Spleen (tissue), 11 donors: ENCODE measurements at regions not wholly inside any gene's neighbourhood (a gene's known extent, or its start where the extent isn't known, plus 50 kb on each side); places are given as distances from the start of the nearest gene placed in this dataset.

Experiments used
- DNase-seq: peaks from one replicate; pipeline ENCODE4 v3.0.0-alpha.2; 2020
- H3K27ac ChIP-seq, 8 donors: fragments of 200-600 bp; sonication (generic) in 7 of 8; 1 replicate in 4 of 8; 2 replicates in 4 of 8; pipeline versions ENCODE4 v1.5.0 to v1.8.0; 2016 to 2021; ENCODE audit warnings: inconsistent platforms in 4 of 8, mild to moderate bottlenecking in 4 of 8, moderate library complexity in 1 of 8
- H3K27me3 ChIP-seq, 7 donors: fragments of 200-600 bp; sonication (generic) in 6 of 7; replicated peaks in 1 of 7; 1 replicate in 4 of 7; 2 replicates in 3 of 7; pipeline versions ENCODE4 v1.5.0 to v1.8.0; 2016 to 2021; ENCODE audit warnings: inconsistent platforms in 3 of 7, mild to moderate bottlenecking in 1 of 7
- H3K36me3 ChIP-seq, 6 donors: fragments of 200-600 bp; sonication (generic) in 5 of 6; 1 replicate in 4 of 6; 2 replicates in 2 of 6; pipeline versions ENCODE4 v1.5.0 to v1.8.0; 2016 to 2021; ENCODE audit warnings: inconsistent platforms in 2 of 6
- H3K4me1 ChIP-seq, 6 donors: fragments of 200-600 bp; sonication (generic) in 5 of 6; 1 replicate in 3 of 6; 2 replicates in 3 of 6; pipeline versions ENCODE4 v1.5.0 to v1.8.0; 2016 to 2021; ENCODE audit warnings: inconsistent platforms in 3 of 6
- H3K4me3 ChIP-seq, 8 donors: fragments of 200-600 bp; sonication (generic) in 7 of 8; 1 replicate in 4 of 8; 2 replicates in 4 of 8; pipeline versions ENCODE4 v1.5.0 to v1.8.0; 2016 to 2021; ENCODE audit warnings: inconsistent platforms in 4 of 8, mild to moderate bottlenecking in 4 of 8, moderate library complexity in 2 of 8
- H3K9me3 ChIP-seq, 8 donors: fragments of 200-600 bp; sonication (generic) in 7 of 8; 1 replicate in 4 of 8; 2 replicates in 4 of 8; pipeline versions ENCODE4 v1.5.0 to v1.8.0; 2016 to 2021; ENCODE audit warnings: inconsistent platforms in 4 of 8
- POLR2A ChIP-seq, 3 donors: fragments of 450-650 bp; IDR thresholded peaks; one replicate each; pipeline ENCODE4 v1.5.1; 2017; ENCODE audit warnings: antibody characterized with exemption in 3 of 3, mild to moderate bottlenecking in 1 of 3
- POLR2AphosphoS5 ChIP-seq, 3 donors: sonication (generic); formaldehyde crosslinking; IDR thresholded peaks; one replicate each; pipeline ENCODE4 v1.5.1; 2017; ENCODE audit warnings: antibody characterized with exemption in 3 of 3
- WGBS, 5 donors: extraction: QIAGEN DNeasy Blood & Tissue Kit in 3 of 5; methylation state at CpG; one replicate each; pipeline versions ENCODE4 v1.1.5 to v1.1.7; 2013 to 2018; 5-methylcytosine and 5-hydroxymethylcytosine counted together
- intact Hi-C: fragments of 100-400 bp; cut with DNase I; formaldehyde crosslinking; loops from one replicate; pipeline ENCODE4 v1.15.0; 2023; ENCODE audit warnings: low total_unique reads
- TF ChIP-seq, protein P1 (sequence below), 11 experiments: fragments of 200-600 bp in 7 of 11; fragments of 450-650 bp in 4 of 11; sonication (generic) in 4 of 11; IDR thresholded peaks in 8 of 11; conservative IDR thresholded peaks in 3 of 11; 1 replicate in 7 of 11; 2 replicates in 4 of 11; pipeline versions ENCODE4 v1.4.0 to v1.8.0; 2016 to 2021; ENCODE audit warnings: antibody characterized with exemption in 11 of 11, inconsistent platforms in 4 of 11, mild to moderate bottlenecking in 1 of 11
- donor health status: healthy with polysubstance abuse.
- donor health status: DM: no; HTN: no; CAD: no; lungs with moderate emphysema.
- donor health status: DM: no; HTN: no; CAD: no.
- donor health status: Bipolar disorder and iron deficiency.
- donor health status: healthy.
- donor health status: DM: no; HTN: no; CAD: no.
- donor health status: DM: yes; HTN: yes; CAD: no.

DNA sequence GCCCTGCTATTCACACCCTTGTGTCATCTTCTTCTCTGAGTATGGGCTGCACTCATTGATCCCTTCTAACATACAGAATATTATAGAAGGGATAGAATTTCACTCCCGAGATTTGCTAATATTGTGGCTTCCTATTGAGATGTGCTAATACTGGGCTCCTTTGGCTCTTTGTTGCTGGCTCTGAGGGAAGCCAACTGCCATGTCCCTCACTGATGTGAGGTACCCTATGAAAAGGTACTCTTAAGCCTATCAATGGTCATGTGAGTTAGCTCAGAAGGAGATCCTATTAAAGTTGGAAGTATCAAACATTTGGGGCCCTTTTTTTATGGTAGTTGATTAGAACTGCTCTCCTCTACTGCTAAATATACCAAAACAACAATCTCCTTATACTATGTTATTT, 665.2 kb upstream of the ZWINT start:
- Histone ChIP-seq H3K36me3 (no peaks in the 10 kb centered on the region), H3K27me3 (no peaks in the 10 kb centered on the region), H3K4me1 (no peaks in the 10 kb centered on the region), H3K27ac (no peak overlapping the region), H3K4me3 (no peak overlapping the region), H3K9me3 (peaks cover 3 to 24% (median 16%) of the 10 kb centered on the region in 8 donors)
- WGBS, 5 donors, result 78 to 100% (median 89%) methylated on average over 1 of the region's 1 CpG
- intact Hi-C loops, result no loop called here
- TF ChIP-seq, protein P1, sequence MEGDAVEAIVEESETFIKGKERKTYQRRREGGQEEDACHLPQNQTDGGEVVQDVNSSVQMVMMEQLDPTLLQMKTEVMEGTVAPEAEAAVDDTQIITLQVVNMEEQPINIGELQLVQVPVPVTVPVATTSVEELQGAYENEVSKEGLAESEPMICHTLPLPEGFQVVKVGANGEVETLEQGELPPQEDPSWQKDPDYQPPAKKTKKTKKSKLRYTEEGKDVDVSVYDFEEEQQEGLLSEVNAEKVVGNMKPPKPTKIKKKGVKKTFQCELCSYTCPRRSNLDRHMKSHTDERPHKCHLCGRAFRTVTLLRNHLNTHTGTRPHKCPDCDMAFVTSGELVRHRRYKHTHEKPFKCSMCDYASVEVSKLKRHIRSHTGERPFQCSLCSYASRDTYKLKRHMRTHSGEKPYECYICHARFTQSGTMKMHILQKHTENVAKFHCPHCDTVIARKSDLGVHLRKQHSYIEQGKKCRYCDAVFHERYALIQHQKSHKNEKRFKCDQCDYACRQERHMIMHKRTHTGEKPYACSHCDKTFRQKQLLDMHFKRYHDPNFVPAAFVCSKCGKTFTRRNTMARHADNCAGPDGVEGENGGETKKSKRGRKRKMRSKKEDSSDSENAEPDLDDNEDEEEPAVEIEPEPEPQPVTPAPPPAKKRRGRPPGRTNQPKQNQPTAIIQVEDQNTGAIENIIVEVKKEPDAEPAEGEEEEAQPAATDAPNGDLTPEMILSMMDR (IDR thresholded peaks at IDR 0.05 in 8 of 11, conservative IDR thresholded peaks at IDR 0.05 in 3 of 11), result no peak
- TF ChIP-seq POLR2AphosphoS5 (IDR thresholded peaks at IDR 0.05) (no peak), POLR2A (IDR thresholded peaks at IDR 0.05) (no peak)
- DNase-seq, result no peak

DNA sequence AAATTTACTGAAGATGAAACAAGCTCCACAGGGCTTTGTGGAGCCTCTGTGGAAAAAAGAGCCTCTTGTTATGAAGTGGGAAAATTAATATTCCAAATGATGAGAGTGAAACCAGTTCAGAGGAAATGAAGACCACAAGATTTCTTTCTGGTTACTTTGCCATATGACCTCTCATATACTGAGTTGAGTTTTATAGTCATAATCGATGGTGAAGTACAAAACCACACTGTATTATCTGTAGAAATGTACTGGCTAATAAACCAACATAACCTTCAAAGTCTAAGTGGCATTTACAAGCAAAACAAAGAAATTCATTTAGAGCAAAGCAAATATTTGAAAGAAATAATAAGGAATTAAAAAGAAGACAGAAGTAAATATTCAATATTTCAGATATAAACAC, 662.6 kb upstream of the ZWINT start:
- 65 to 84% (median 75%) methylated on average over 1 of the region's 1 CpG for WGBS, 5 donors
- no peak for DNase-seq
- peaks cover 0 to 26% (median 12%) of the 10 kb centered on the region in 8 donors for H3K9me3 ChIP-seq
- intact Hi-C loops, result no loop called here
- no peak overlapping the region for H3K27ac ChIP-seq
- no peaks in the 10 kb centered on the region for H3K27me3 ChIP-seq
- no peaks in the 10 kb centered on the region for H3K36me3 ChIP-seq
- TF ChIP-seq POLR2AphosphoS5 (IDR thresholded peaks at IDR 0.05), result no peak
- no peak for TF ChIP-seq POLR2A (IDR thresholded peaks at IDR 0.05)
- TF ChIP-seq, protein P1 (IDR thresholded peaks at IDR 0.05 in 8 of 11, conservative IDR thresholded peaks at IDR 0.05 in 3 of 11), result no peak
- H3K4me1 ChIP-seq, result no peaks in the 10 kb centered on the region
- no peak overlapping the region for H3K4me3 ChIP-seq

DNA sequence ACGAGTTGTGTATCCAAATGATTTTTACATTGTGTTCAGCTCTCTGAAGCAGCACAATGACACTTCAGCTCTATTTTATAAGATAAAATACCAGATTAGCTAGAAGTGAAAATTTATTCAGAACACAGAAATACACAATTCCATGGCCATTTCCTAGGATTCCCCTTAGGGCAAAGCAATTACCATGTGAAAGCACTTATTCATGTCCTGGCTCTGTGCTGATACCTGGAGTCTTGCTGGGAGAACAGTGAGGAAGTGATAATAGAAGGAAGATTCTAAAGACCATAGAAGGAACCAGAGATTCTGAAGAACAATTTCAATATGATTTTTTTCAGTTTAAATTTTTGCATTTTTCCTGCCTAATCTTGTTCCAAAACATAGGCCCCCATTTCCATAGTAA, 657.4 kb upstream of the ZWINT start:
- Histone ChIP-seq H3K27ac (no peak overlapping the region), H3K4me1 (no peaks in the 10 kb centered on the region), H3K27me3 (no peaks in the 10 kb centered on the region), H3K36me3 (no peaks in the 10 kb centered on the region), H3K4me3 (no peak overlapping the region), H3K9me3 (peaks cover 0 to 34% (median 12%) of the 10 kb centered on the region in 8 donors)
- no peak for DNase-seq
- WGBS, 5 donors, result 43 to 58% (median 52%) methylated on average over 1 of the region's 1 CpG
- intact Hi-C loops, result no loop called here
- TF ChIP-seq, protein P1 (IDR thresholded peaks at IDR 0.05 in 8 of 11, conservative IDR thresholded peaks at IDR 0.05 in 3 of 11), result no peak
- no peak for TF ChIP-seq POLR2A (IDR thresholded peaks at IDR 0.05)
- TF ChIP-seq POLR2AphosphoS5 (IDR thresholded peaks at IDR 0.05), result no peak

DNA sequence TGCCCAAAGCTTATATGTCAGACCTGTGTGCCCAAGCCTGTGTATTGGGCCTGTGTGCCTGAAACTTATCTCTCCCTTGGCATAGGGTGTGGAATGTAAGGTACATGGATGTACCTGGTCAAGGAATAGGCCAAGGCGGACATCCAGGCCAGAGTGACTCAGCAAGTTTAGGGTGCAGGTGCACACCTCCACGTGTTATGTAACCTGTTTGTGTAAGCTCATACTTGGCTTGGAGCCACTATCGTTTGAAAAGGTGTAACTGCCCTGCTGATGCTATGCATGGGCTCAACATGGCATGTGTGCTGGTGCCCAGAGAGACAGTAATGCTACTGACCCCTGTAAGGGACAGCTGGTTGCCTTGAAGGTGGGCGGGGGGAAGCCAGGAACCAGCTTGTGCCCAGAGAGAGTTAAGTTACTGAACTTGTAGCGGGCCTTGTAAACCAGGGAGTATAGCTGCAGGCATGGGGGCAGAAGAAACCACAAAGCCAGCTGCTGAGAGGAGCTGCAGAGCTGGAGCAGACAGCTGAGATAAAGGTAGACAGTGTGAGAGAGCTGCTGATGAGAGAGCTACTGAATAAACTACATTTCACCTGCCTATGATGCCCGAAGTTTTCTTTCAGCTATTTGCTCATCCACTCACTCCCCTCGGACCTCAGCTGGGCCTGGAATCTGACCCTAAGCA, 656.4 kb upstream of the ZWINT start:
- Histone ChIP-seq H3K27me3 (no peaks in the 10 kb centered on the region), H3K36me3 (no peaks in the 10 kb centered on the region), H3K9me3 (peaks cover 0 to 34% (median 12%) of the 10 kb centered on the region in 8 donors), H3K4me1 (no peaks in the 10 kb centered on the region), H3K27ac (no peak overlapping the region), H3K4me3 (no peak overlapping the region)
- intact Hi-C loops, result no loop called here
- WGBS, 5 donors, result 70 to 84% (median 75%) methylated on average over 6 to 7 of the region's 7 CpGs
- DNase-seq, result peak; percentile 68
- TF ChIP-seq, protein P1 (IDR thresholded peaks at IDR 0.05 in 8 of 11, conservative IDR thresholded peaks at IDR 0.05 in 3 of 11), result no peak
- TF ChIP-seq POLR2AphosphoS5 (IDR thresholded peaks at IDR 0.05) (no peak), POLR2A (IDR thresholded peaks at IDR 0.05) (no peak)
